WERI-Rb-1 (cell line): ENCODE measurements at regions not wholly inside any gene's neighbourhood (a gene's known extent, or its start where the extent isn't known, plus 50 kb on each side); places are given as distances from the start of the nearest gene placed in this dataset.

Experiments
- DNase-seq: peaks from one replicate; pipeline ENCODE4 v3.0.0-alpha.2; 2020
- H3K27ac ChIP-seq: fragments of 250-450 bp; sonication (Bioruptor Pico); 2 replicates; pipeline ENCODE4 v1.5.1; 2020; ENCODE audit warnings: mild to moderate bottlenecking, moderate library complexity
- H3K27me3 ChIP-seq: fragments of 250-450 bp; sonication (Bioruptor Pico); 2 replicates; pipeline ENCODE4 v1.5.1; 2021; ENCODE audit warnings: mild to moderate bottlenecking, low read depth, moderate library complexity; ENCODE audit not compliant: insufficient read depth, severe bottlenecking
- H3K36me3 ChIP-seq: fragments of 250-450 bp; sonication (Bioruptor Pico); 2 replicates; pipeline ENCODE4 v1.5.1; 2020; ENCODE audit warnings: mild to moderate bottlenecking, moderate library complexity
- H3K4me3 ChIP-seq: 2 replicates; pipeline ENCODE4 v1.5.1; 2011; ENCODE audit warnings: low read depth, mild to moderate bottlenecking, control low read depth, low read length
- H3K9me3 ChIP-seq: fragments of 250-450 bp; sonication (Bioruptor Pico); 2 replicates; pipeline ENCODE4 v1.5.1; 2021; ENCODE audit warnings: mild to moderate bottlenecking, moderate library complexity; ENCODE audit not compliant: severe bottlenecking
- CTCF ChIP-seq: IDR thresholded peaks from 2 replicates; pipeline ENCODE4 v1.5.1; 2011; ENCODE audit warnings: low read depth, mild to moderate bottlenecking, control low read depth, inconsistent platforms, low read length

- Histone ChIP-seq H3K9me3 (no peaks in the 10 kb centered on the region), H3K36me3 (no peaks in the 10 kb centered on the region), H3K27ac (no peak overlapping the region), H3K4me3 (no peak overlapping the region), H3K27me3 (peaks cover 9% of the 10 kb centered on the region)
- DNase-seq, result no peak
- TF ChIP-seq CTCF, result no peak
Measured at GRCh38 chr13:50711131-50711815, 132.2 kb downstream of the DLEU7 start.

- TF ChIP-seq CTCF, result no peak
- H3K27ac ChIP-seq, result no peak overlapping the region
- DNase-seq, result no peak
- no peaks in the 10 kb centered on the region for H3K9me3 ChIP-seq
- H3K27me3 ChIP-seq, result peaks cover 9% of the 10 kb centered on the region
- H3K36me3 ChIP-seq, result no peaks in the 10 kb centered on the region
- H3K4me3 ChIP-seq, result no peak overlapping the region
Measured at GRCh38 chr13:50711996-50712395, 131.5 kb downstream of the DLEU7 start.

GRCh38 chr13:50712456-50712855, 131.0 kb downstream of the DLEU7 start:
- TF ChIP-seq CTCF, result no peak
- H3K36me3 ChIP-seq, result no peaks in the 10 kb centered on the region
- no peak overlapping the region for H3K4me3 ChIP-seq
- peaks cover 9% of the 10 kb centered on the region for H3K27me3 ChIP-seq
- no peak for DNase-seq
- H3K27ac ChIP-seq, result no peak overlapping the region
- H3K9me3 ChIP-seq, result no peaks in the 10 kb centered on the region

GRCh38 chr13:50712881-50713280, 130.6 kb downstream of the DLEU7 start:
- DNase-seq, result peak; percentile 24
- Histone ChIP-seq H3K4me3 (no peak overlapping the region), H3K27me3 (peaks cover 9% of the 10 kb centered on the region), H3K27ac (no peak overlapping the region), H3K9me3 (no peaks in the 10 kb centered on the region), H3K36me3 (no peaks in the 10 kb centered on the region)
- no peak for TF ChIP-seq CTCF

- Histone ChIP-seq H3K4me3 (no peak overlapping the region), H3K36me3 (no peaks in the 10 kb centered on the region), H3K27ac (no peak overlapping the region), H3K27me3 (peaks cover 9% of the 10 kb centered on the region), H3K9me3 (no peaks in the 10 kb centered on the region)
- no peak for DNase-seq
- no peak for TF ChIP-seq CTCF
Measured at GRCh38 chr13:50713523-50714248, 129.8 kb downstream of the DLEU7 start.
